Epithelial cell of proximal tubule (primary cell): ENCODE measurements at regions not wholly inside any gene's neighbourhood (a gene's known extent, or its start where the extent isn't known, plus 50 kb on each side); places are given as distances from the start of the nearest gene placed in this dataset.
A peak's percentile ranks its signal among the peaks of the same experiment; 100 is the strongest.
"Not testable (repeated sequence)": the region's sequence is repeated elsewhere in the genome, so short reads cannot be mapped to it uniquely, and the experiment has no call there.

ENCODE experiments used
- DNase-seq: peaks from one replicate; pipeline ENCODE4 v3.0.0-alpha.2; 2011; ENCODE audit warnings: low read depth
- H3K4me3 ChIP-seq: 2 replicates; pipeline ENCODE4 v1.5.1; 2011; ENCODE audit warnings: low read depth, mild to moderate bottlenecking, low read length
- CTCF ChIP-seq: conservative IDR thresholded peaks from 2 replicates; pipeline ENCODE4 v1.5.1; 2012; ENCODE audit warnings: low read depth, mild to moderate bottlenecking, low read length

- TF ChIP-seq CTCF = no peak
- DNase-seq = peak; percentile 80
- H3K4me3 ChIP-seq = no peak overlapping the region
Observed at GRCh38 chr10:109067031-109067430, 856.3 kb downstream of the XPNPEP1 start.

GRCh38 chr10:109065821-109066220 is 857.5 kb downstream of the XPNPEP1 start:
- no peak for TF ChIP-seq CTCF
- no peak overlapping the region for H3K4me3 ChIP-seq
- no peak for DNase-seq

- peak; percentile 97 for DNase-seq
- TF ChIP-seq CTCF = no peak
Observed at GRCh38 chr10:109062371-109062770, 860.9 kb downstream of the XPNPEP1 start.

GRCh38 chr10:109055243-109055642 is 868.1 kb downstream of the XPNPEP1 start:
- DNase-seq = no peak
- H3K4me3 ChIP-seq = no peak overlapping the region
- TF ChIP-seq CTCF = no peak

More at GRCh38 chr10:109062371-109062770, 860.9 kb downstream of the XPNPEP1 start:
- no peak overlapping the region for H3K4me3 ChIP-seq

GRCh38 chr10:109047856-109048255 is 875.5 kb downstream of the XPNPEP1 start:
- TF ChIP-seq CTCF = no peak
- H3K4me3 ChIP-seq = no peak overlapping the region
- DNase-seq = no peak

- H3K4me3 ChIP-seq = not testable (repeated sequence)
Observed at GRCh38 chr10:109046427-109046826, 876.9 kb downstream of the XPNPEP1 start.

GRCh38 chr10:109040622-109041021 is 882.7 kb downstream of the XPNPEP1 start:
- DNase-seq = no peak
- TF ChIP-seq CTCF = no peak
- no peak overlapping the region for H3K4me3 ChIP-seq

More at GRCh38 chr10:109046427-109046826, 876.9 kb downstream of the XPNPEP1 start:
- DNase-seq = not testable (repeated sequence)
